Brain microvascular endothelial cell (primary cell): ENCODE measurements at regions not wholly inside any gene's neighbourhood (a gene's known extent, or its start where the extent isn't known, plus 50 kb on each side); places are given as distances from the start of the nearest gene placed in this dataset.

Experiments
- DNase-seq: peaks from one replicate; pipeline ENCODE4 v3.0.0-alpha.2; 2020
- H3K27ac ChIP-seq: fragments of 250-450 bp; sonication (Bioruptor Pico); 2 replicates; pipeline ENCODE4 v1.5.1; 2020; ENCODE audit warnings: mild to moderate bottlenecking, moderate library complexity
- H3K27me3 ChIP-seq: fragments of 250-450 bp; sonication (Bioruptor Pico); replicated peaks from 2 replicates; pipeline ENCODE4 v1.5.1; 2020; ENCODE audit warnings: mild to moderate bottlenecking
- H3K36me3 ChIP-seq: fragments of 250-450 bp; sonication (Bioruptor Pico); replicated peaks from 2 replicates; pipeline ENCODE4 v1.5.1; 2020; ENCODE audit warnings: mild to moderate bottlenecking
- H3K4me3 ChIP-seq: 2 replicates; pipeline ENCODE4 v1.5.1; 2011; ENCODE audit warnings: low read depth, mild to moderate bottlenecking, control low read depth, low read length, moderate library complexity
- CTCF ChIP-seq: IDR thresholded peaks from 2 replicates; pipeline ENCODE4 v1.5.1; 2011; ENCODE audit warnings: low read depth, mild to moderate bottlenecking, moderate library complexity, low read length, control low read depth, inconsistent platforms; ENCODE audit errors: missing control alignments
- in situ Hi-C: cut with HindIII; loops from 2 replicates; pipeline ENCODE4 v1.10.0; 2017; ENCODE audit warnings: low sequenced_read_pairs, low pct_ligation_motif_present

- Histone ChIP-seq H3K36me3 (no peaks in the 10 kb centered on the region), H3K4me3 (no peak overlapping the region), H3K27ac (peak overlapping the region; percentile 100), H3K27me3 (no peaks in the 10 kb centered on the region)
- in situ Hi-C loops, result loop anchor here (25.0 kb wide), 1 partner anchor 215 kb away; no protein-coding TSS in a partner anchor
- no peak for DNase-seq
- TF ChIP-seq CTCF, result no peak
Observed at GRCh38 chr5:111952555-111952954, 195.6 kb upstream of the NREP start.

- Histone ChIP-seq H3K4me3 (no peak overlapping the region), H3K36me3 (no peaks in the 10 kb centered on the region), H3K27me3 (no peaks in the 10 kb centered on the region), H3K27ac (peak overlapping the region; percentile 100)
- DNase-seq, result peak; percentile 40
- in situ Hi-C loops, result loop anchor here (25.0 kb wide), 1 partner anchor 213 kb away; no protein-coding TSS in a partner anchor
- no peak for TF ChIP-seq CTCF
Observed at GRCh38 chr5:111950660-111951059, 193.7 kb upstream of the NREP start.

- in situ Hi-C loops, result no loop called here
- no peak overlapping the region for H3K4me3 ChIP-seq
- peak; percentile 96 for DNase-seq
- H3K27ac ChIP-seq, result peak overlapping the region; percentile 100
- TF ChIP-seq CTCF, result no peak
- H3K27me3 ChIP-seq, result no peaks in the 10 kb centered on the region
- H3K36me3 ChIP-seq, result no peaks in the 10 kb centered on the region
Observed at GRCh38 chr5:111948092-111948841, 191.3 kb upstream of the NREP start.

GRCh38 chr5:111946556-111946955 is 189.6 kb upstream of the NREP start:
- no peak overlapping the region for H3K4me3 ChIP-seq
- no peak for DNase-seq
- in situ Hi-C loops, result no loop called here
- no peak for TF ChIP-seq CTCF
- no peaks in the 10 kb centered on the region for H3K36me3 ChIP-seq
- peak overlapping the region; percentile 73 for H3K27ac ChIP-seq
- no peaks in the 10 kb centered on the region for H3K27me3 ChIP-seq

- Histone ChIP-seq H3K27ac (peak overlapping the region; percentile 73), H3K36me3 (no peaks in the 10 kb centered on the region), H3K4me3 (no peak overlapping the region), H3K27me3 (no peaks in the 10 kb centered on the region)
- DNase-seq, result peak; percentile 57
- no peak for TF ChIP-seq CTCF
- in situ Hi-C loops, result no loop called here
Observed at GRCh38 chr5:111945535-111945934, 188.5 kb upstream of the NREP start.
